NT2/D1 (cell line): ENCODE measurements at regions not wholly inside any gene's neighbourhood (a gene's known extent, or its start where the extent isn't known, plus 50 kb on each side); places are given as distances from the start of the nearest gene placed in this dataset.
"Not testable (repeated sequence)": the region's sequence is repeated elsewhere in the genome, so short reads cannot be mapped to it uniquely, and the experiment has no call there.

Experiments
- DNase-seq: peaks from one replicate; pipeline ENCODE4 v3.0.0-alpha.2; 2011; ENCODE audit warnings: low read depth, low spot score
- H3K27me3 ChIP-seq: 2 replicates; pipeline ENCODE4 v1.6.0; 2011; ENCODE audit warnings: mild to moderate bottlenecking; ENCODE audit not compliant: insufficient read length, insufficient read depth
- H3K36me3 ChIP-seq: 2 replicates; pipeline ENCODE4 v1.6.1; 2011; ENCODE audit warnings: mild to moderate bottlenecking, low read length, mixed read lengths; ENCODE audit not compliant: insufficient read depth, insufficient read length
- H3K4me1 ChIP-seq: 2 replicates; pipeline ENCODE4 v1.5.1; 2011; ENCODE audit not compliant: insufficient read depth, insufficient read length
- H3K4me3 ChIP-seq: 2 replicates; pipeline ENCODE4 v1.5.1; 2011; ENCODE audit warnings: low read depth; ENCODE audit not compliant: insufficient read length
- H3K9ac ChIP-seq: 2 replicates; pipeline ENCODE4 v1.6.0; 2011; ENCODE audit warnings: low read depth; ENCODE audit not compliant: insufficient read length
- H3K9me3 ChIP-seq: 2 replicates; pipeline ENCODE4 v1.5.1; 2011; ENCODE audit warnings: mild to moderate bottlenecking, low read length; ENCODE audit not compliant: insufficient read depth
- SUZ12 ChIP-seq: IDR thresholded peaks from 2 replicates; pipeline ENCODE4 v1.6.1; 2011; ENCODE audit not compliant: insufficient read length, insufficient read depth; ENCODE audit errors: extremely low read depth
- YY1 ChIP-seq: IDR thresholded peaks from 2 replicates; pipeline ENCODE4 v1.6.1; 2011; ENCODE audit not compliant: insufficient read length, insufficient read depth
- ZNF274 ChIP-seq: IDR thresholded peaks from 2 replicates; pipeline ENCODE4 v1.6.1; 2011; ENCODE audit warnings: mild to moderate bottlenecking, low read depth, low read length

DNA sequence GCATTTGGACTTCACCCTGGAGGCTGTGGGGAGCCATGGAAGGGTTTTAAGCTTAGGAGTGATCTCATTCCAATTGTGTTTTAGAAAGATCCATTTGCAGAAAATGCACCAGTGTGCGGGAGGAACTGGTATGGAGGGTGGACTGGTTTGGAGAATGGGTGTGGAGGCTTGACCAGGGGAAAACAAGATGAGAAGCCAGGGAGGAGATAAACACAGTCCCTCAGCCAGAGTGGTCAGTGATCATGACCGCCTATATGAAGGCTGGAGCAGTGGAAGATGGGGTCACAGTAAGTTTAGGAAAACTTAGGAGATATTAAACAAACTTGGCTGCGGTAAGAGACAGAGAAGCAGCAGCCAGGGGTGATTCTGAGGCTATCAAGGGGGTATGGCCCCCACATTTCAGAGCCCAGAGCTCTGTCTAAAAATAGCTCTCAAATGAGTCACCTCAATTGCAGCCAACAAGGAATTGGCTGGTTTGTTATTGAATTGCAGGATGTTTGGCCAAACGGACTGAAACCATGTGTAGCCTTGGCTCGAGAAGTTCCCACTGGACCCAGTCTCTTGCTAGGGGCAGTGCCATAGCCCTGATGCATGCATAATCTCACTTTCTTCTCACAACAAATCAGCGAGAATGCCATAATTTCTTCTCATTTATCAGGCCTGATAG lies 159.9 kb upstream of the TOP1 start:
- no peak for DNase-seq
- Histone ChIP-seq H3K9ac (no peak overlapping the region), H3K36me3 (no peaks in the 10 kb centered on the region), H3K4me3 (no peak overlapping the region), H3K4me1 (peaks cover 5% of the 10 kb centered on the region), H3K27me3 (no peaks in the 10 kb centered on the region), H3K9me3 (no peaks in the 10 kb centered on the region)
- TF ChIP-seq YY1, result no peak
- no peak for TF ChIP-seq ZNF274
- TF ChIP-seq SUZ12, result no peak

DNA sequence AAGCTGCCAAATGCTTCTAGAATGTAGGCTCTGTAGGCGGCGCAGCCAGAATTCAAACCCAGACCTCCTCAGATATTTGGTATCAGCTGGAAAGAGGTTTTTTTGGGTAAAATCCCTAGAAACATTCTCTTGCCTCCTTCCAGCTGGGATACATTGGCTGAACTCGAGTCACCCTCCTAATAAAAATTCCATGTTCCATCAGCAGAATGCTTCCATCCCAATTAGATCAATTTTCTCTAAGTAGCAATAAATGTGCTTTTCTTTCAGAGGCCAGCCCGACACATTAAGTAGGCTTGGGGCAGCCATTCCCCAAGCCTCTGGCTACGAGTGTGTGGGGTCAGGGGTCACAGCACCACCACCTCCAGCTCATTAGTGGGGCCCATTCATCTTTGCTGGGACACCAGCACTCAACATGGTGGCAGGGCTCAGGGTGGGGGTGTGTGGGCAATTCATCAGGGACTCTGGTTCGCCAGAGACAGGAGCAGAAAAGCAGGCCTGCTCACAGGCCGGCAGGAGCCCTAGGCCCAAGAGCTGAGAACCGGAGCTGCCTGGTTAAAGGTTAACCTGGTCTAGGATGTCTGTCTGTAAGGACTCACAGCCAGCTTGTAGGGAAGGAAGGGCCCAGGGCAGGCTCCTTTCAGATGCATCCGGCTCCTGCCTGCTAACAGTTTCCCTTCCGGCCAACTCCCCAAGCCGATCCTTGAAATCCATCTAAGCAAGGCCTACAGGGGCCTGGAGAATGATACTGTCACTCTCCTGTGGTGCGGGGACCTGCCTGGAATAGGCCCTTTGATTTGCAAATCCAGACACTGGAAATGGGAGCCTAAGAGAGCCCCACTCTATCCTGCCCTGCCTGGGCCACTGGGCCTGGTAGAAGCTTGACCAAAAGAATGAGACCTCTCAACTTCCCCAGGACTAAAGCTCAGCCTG lies 159.1 kb upstream of the TOP1 start:
- TF ChIP-seq YY1, result no peak
- TF ChIP-seq SUZ12, result no peak
- no peak for TF ChIP-seq ZNF274
- Histone ChIP-seq H3K4me1 (peaks cover 5% of the 10 kb centered on the region), H3K9me3 (no peaks in the 10 kb centered on the region), H3K27me3 (no peaks in the 10 kb centered on the region), H3K36me3 (no peaks in the 10 kb centered on the region), H3K4me3 (no peak overlapping the region), H3K9ac (no peak overlapping the region)
- no peak for DNase-seq

DNA sequence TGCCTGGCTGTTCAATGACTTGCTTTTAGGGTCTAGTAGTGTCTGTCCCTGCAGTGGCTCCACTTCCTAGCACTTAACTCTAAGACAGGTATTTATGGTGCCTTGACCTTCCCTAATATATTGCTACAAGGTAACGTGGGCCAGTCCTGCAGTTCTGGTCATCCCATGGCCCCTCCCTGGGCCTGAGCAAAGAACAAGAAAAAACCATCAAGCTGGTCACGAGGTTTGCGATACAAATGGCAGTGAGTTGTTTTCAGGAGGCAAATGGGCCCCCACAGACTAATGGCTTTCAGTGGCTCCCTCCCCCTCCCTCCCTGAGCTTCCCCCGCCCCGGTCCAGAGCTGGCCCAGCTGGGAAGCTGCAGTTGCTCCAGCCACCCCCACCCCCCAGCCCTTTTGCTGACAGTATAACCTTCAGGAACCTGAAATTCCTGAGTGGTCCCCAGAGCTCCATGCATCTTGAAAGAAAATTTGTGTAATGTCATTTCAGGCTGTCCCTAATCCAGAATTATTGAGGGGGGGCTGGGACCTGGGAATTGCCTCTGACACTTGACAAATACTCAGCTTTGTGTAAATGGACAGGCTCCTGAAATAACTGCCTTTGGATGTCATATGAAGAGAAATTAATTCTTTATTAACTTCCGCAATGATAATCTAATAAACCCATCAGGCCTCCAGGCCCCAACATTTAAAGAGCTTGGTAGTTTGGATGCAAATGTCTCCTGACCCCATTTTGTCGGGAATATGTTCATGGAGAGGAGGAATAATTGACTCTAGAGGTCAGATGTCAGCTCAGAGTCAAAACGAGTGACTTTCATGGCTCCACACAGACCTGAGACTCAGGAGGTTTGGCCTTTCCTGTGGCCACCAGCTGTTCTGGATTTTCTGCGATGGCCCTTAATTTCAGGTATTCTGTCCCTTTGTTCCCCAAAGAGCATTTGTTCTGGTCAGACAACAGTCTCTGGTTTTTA lies 153.2 kb upstream of the TOP1 start:
- Histone ChIP-seq H3K4me1 (no peaks in the 10 kb centered on the region), H3K36me3 (no peaks in the 10 kb centered on the region), H3K9ac (no peak overlapping the region), H3K27me3 (no peaks in the 10 kb centered on the region), H3K9me3 (no peaks in the 10 kb centered on the region), H3K4me3 (no peak overlapping the region)
- DNase-seq, result no peak
- TF ChIP-seq ZNF274, result no peak
- TF ChIP-seq SUZ12, result no peak
- TF ChIP-seq YY1, result no peak

DNA sequence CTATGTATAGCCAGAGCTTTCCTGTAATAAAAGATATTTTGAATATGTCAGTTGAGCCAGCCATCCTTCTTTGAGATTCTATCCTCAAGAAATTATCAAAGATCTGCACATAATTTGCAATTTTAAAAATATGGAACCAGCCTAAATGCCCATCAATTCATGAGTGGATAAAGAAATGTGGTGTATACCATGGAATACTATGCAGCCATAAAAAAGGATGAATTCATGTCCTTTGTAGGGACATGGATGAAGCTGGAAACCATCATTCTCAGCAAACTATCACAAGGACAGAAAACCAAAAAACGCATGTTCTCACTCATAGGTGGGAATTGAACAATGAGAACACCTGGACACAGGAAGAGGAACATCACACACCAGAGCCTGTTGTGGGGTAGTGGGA lies 150.5 kb upstream of the TOP1 start:
- DNase-seq, H3K9me3 ChIP-seq, H3K27me3 ChIP-seq, H3K4me3 ChIP-seq, H3K36me3 ChIP-seq, H3K9ac ChIP-seq, H3K4me1 ChIP-seq: not testable (repeated sequence)

DNA sequence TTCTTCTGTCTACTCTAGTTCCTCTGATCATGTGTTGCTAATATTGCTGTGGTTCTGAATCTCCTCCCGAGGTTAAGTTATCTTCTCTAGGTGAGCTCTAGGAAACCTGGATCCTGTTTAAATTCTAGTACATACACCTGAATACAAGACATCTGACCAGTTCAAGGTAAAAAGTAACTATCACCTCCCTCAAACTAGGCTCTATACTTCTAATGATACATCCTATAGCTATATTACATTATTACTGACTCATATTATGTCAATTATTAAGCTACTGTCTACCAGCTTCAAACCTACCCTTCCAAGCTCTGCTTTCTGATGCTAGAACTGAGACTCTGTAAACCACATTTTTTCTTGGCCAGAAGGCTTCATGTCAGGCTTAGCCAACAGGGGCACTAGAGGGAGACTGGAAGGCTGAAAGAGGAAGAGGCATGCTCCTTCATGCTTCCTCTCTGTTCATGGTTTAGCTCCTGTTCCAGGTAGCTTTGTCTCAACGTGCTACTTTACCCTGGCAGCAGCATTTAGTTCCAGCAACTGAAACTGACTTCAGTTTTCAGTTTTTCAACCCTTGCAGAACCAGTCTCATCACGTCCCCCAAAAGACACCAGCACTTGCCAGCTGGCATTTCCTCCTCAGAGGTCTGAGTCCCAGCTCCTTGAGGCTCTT lies 148.4 kb upstream of the TOP1 start:
- H3K4me3 ChIP-seq, result no peak overlapping the region
- H3K36me3 ChIP-seq, result no peaks in the 10 kb centered on the region
- no peak for TF ChIP-seq ZNF274
- no peak for TF ChIP-seq YY1
- TF ChIP-seq SUZ12, result no peak
- no peaks in the 10 kb centered on the region for H3K4me1 ChIP-seq
- no peak overlapping the region for H3K9ac ChIP-seq
- DNase-seq, result no peak
- no peaks in the 10 kb centered on the region for H3K9me3 ChIP-seq
- H3K27me3 ChIP-seq, result no peaks in the 10 kb centered on the region

DNA sequence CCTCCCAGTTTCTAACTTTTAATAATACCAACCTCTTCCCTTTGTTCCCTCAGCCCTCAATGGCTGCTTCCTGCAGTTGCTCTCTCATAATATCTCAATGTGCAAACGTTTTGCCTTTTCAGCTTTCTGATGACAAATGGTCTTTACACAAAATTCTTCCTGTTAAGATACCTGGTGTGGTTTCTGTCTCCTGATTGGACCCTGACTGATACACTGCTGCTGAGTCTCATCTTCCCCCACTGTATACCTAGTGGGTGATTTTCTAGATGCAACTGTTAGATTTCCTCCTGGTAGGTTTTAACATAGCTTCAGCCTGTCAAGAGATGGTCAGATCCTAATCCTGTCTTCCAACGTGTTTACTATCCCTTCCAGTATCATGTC lies 147.9 kb upstream of the TOP1 start:
- Histone ChIP-seq H3K9ac (no peak overlapping the region), H3K27me3 (no peaks in the 10 kb centered on the region), H3K4me3 (no peak overlapping the region), H3K9me3 (no peaks in the 10 kb centered on the region), H3K4me1 (no peaks in the 10 kb centered on the region), H3K36me3 (no peaks in the 10 kb centered on the region)
- DNase-seq, result no peak
- no peak for TF ChIP-seq YY1
- TF ChIP-seq SUZ12, result no peak
- no peak for TF ChIP-seq ZNF274
